Globus pallidus (tissue), 1 donor: ENCODE measurements at regions not wholly inside any gene's neighbourhood (a gene's known extent, or its start where the extent isn't known, plus 50 kb on each side); places are given as distances from the start of the nearest gene placed in this dataset.
A peak's percentile ranks its signal among the peaks of the same experiment; 100 is the strongest.

Experiments
- DNase-seq: peaks from one replicate; pipeline ENCODE4 v3.0.0-alpha.2; 2015; ENCODE audit warnings: low spot score

DNA sequence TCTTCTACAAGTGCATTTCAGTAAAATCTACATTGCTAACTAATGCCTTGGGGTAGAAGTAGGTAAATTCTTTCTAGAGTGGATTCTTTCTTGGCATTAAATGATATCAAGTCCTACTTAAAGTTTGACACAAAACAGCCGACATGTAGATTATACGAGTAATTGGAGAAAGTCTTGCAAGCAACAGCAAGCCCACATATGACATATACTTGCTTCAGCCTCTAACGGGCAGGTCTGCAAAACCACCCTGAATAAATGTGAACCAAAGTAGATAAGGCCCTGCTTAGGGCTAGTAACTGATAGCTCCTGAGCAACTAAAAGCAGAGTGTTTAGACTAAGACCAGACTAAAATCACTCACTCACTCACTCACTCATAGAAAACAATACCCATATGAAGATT lies 203.2 kb downstream of the LTN1 start:
- DNase-seq, result no peak

DNA sequence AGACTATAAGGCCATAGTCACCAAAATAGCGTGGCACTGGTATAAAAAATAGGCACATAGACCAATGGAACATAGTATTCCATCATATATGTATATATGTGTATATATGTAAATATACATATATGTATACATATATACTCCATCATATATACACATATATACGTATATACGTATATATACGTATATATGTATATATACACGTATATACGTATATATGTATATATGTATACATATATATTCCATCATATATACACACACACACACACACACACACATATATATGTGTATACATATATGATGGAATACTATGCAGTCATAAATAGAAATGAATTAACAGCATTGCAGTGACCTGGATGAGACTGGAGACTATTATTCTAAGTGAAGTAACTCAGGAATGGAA lies 204.6 kb downstream of the LTN1 start:
- DNase-seq, result no peak

DNA sequence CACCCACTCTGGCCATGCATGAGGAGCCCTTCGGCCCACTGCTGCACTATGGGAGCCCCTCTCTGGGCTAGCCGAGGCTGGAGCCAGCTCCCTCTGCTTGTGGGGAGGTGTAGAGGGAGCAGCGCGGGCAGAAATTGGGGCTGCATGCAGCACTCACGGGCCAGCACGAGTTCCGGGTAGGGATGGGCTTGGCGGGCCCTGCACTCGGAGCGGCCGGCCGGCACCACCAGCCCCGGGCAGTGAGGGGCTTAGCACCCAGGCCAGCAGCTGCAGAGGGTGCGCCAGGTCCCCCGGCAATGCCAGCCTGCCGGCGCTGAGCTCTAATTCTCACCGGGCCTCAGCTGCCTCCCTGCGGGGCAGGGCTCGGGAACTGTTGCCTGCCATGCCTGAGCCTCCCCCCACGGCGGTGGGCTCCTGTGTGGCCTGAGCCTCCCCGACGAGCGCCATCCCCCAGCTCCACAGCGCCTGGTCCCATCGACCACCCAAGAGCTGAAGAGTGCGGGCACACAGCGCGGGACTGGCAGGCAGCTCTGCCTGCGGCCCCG lies 209.0 kb downstream of the LTN1 start:
- no peak for DNase-seq

DNA sequence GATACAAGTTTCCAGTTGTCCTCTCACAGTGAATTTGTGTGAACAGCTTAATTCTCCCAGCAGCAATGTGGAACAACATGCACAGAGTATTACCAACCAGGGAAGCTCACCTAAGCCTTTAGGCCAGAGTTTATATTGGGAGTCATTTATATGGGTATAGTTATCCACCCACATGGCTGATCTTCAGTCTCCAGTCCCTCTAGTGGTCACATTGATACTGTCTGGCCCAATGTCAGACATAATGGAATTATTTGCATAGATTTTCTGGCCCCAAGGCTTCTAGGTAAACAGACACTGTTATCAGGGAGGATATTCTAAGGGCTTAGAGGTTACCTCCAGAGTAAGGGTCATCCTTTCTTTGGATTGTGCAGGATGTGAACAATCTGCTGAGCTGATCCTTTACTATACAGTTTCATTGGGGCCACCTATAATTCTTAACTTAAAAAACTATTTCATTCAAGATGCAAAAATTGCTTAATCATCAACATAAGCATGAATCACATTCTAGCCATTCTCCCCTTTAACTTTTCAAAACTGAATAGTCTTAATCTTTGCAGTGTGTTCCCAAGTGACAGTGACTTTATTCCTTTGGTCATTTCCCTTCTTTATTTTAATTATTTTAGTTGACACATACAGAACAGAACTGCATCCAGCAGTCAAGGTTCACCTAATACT lies 210.9 kb downstream of the LTN1 start:
- DNase-seq, result no peak

DNA sequence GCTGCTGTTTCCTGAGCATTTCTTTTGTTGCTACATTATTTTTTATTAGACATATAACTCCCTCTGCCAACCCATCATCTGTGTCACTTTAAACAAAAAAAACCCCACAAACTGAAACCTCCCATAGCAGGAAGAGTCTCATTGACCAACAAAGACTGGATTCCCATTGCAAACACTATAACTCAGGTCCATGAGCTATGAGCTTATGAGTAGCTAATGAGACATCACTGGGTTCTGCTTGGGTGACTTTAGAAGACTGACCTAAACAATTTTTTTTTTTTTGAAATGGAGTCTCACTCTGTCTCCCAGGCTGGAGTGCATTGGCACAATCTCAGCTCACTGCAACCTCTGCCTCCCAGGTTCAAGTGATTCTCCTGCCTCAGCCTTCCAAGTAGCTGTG lies 212.8 kb downstream of the LTN1 start:
- DNase-seq, result no peak

DNA sequence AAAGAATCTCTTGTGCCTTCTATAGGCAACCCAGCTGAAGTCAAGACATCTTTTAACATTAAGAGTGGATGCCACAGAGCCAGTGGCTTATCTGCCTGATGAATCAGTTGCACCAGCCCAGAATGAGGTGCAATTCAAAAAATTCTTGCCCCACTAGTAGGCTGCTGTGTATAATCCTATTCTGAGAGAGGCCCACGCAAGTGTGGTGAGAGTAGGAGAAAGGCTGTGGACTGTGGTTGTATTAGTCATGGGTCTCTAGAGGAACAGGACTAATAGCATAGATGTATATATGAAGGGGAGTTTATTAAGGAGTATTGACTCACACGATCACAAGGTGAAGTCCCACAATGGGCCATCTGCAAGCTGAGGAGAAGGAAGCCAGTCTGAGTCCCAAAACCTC lies 216.4 kb downstream of the LTN1 start:
- no peak for DNase-seq

DNA sequence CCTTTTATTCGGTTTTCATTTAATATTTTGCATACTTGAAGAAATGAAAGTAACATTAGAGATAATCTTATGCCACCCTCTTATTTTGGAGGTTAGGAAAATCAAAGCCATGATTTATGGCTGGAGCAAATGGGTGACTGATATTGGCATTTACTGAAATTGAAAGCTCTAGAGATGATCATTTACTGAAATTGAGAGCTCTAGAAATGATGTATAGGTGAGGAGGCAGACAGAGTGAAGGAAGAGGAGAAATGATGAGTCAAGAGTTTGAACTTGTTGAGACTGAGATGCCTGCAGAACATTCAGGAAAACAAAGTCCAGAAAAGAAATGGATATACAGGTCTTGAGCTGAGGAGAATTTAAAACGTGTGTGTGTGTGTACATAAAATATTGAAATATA lies 217.6 kb downstream of the LTN1 start:
- DNase-seq, result no peak

DNA sequence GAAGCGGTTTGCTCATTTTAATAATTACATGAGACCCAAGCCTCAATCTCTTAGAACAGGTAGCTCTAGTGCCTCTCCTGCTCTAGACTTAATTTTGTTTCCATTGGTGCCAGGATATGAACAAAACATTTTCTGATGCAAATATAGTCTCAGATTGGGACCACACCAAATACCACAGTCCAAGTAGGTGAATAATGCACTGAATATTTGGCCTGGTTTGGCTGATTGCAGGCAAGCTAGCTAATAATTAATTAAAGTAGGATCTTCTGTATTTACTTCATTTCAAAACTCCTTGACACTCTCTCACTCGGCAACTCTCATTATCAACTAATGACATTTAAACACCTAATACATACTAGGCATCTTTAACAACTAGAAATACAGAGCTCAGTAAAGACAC lies 219.6 kb downstream of the LTN1 start:
- no peak for DNase-seq

DNA sequence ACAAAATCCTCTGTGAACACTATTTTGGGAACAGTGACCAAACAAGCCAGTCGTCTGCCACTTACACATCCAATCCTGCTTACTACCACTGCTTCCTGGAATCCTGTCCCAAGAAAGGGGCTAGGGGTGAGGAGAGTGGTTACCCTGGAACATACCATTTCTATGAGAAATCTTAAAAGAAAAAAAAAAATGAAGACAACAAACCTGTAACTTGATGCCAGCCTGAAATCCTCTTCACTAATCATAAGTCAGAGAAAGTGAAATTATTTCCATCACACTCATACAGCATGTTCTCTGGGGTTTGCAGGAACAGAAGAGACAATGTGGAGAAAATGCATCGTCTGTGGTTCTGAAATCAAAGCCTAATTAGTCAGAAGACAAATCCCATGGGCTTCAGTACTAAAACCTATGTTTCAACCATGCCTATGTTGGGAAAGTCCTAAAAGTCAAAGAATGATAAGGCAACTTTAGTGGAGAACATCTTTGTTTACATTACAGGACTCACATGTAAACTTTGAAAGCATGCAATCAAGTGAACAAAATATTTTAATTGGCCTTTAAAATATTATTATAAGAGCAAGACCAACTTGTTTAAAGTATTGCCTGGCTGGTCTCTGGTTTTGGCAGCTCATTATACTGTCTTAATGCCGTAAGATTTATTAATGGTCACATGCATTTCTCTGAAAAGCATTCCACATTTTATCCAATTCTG lies 220.7 kb downstream of the LTN1 start:
- DNase-seq, result no peak

DNA sequence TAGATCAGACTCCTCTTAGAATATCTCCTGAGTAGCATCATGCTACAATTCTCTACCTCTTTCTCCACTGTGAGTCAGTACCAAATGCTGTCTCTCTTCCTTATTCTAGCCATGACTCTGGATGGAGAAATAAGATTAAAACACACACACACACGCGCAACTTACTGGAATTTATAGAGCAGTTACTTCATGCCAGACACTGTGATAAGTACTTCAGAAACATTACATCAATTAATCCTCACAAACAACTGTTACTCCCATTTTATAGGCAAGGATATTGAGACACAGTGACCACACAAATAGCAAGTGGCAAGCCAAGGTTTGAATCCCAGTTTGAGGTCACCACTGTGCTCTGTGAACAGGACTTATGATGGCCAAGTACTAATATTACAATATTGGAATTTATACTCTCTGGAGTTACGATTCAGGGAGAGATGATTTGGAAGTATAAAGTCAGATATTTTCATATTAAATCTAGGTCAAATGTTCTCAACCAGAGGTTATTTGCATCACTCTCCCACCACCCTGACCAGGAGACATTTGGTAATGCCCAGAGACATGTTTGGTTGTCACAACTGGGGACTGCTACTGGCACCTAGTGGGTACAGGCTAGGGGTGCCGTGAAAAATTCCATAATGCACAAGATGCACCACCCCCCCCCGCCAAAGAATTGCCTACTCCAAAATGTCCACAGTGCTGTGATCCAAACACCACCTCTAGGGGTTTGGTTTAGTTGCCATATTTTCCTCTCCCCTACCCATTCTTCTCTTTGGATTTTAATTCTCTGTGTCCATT lies 221.6 kb downstream of the LTN1 start:
- DNase-seq, result no peak

DNA sequence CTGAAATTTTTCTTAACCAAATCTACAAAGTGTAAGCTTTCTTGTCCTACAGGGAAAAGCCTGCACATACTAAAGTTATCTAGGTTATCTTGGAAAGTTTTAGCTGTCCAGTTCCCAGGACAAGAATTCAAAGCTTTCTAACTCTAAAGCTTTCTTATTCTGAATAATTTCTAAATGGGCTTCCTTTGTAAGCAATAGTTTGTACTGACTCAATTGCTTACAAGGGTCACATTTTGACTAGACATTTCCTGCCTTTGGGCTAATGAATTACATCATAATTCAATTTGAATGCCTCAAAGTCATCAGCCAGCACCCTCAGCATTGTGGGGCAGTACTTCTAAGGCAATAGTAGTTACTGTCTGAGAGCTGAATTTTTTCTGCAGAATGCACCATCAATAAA lies 223.0 kb downstream of the LTN1 start:
- DNase-seq, result no peak

DNA sequence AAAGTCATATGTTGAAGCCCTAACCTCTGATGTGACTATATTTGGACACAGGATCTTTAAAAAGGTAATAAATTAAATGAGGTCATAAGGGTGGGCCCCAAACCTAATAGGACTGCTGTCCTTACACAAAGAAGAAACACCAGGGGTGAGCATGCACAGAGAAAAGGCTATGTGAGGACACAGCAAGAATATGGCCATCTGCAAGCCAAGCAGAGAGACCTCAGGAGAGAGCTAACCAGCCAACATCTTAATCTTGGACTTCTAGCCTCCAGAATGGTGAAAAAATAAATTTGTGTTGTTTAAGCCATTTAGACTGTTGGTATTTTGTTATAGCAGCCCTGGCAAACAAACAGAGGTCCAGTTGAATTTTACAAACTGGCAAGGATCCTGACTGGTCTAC lies 223.9 kb downstream of the LTN1 start:
- no peak for DNase-seq

DNA sequence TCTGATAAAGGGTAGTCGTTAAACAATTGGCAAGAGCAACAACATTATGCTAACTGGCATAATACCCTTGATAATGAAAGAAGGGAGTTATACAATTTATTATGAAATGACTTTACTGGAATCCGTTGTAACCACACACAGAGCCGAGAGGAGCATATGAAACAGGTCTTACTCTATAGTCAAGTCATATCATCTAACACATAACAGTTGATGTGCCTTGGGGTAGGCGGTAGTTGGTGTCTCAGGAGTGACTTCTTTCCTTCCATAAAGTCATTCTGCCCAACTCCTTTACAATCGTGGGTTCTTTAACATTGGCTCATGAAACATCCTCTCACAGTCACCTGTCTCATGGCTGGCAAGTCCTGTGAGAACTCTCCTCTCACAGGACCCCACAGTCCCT lies 225.2 kb downstream of the LTN1 start:
- no peak for DNase-seq

DNA sequence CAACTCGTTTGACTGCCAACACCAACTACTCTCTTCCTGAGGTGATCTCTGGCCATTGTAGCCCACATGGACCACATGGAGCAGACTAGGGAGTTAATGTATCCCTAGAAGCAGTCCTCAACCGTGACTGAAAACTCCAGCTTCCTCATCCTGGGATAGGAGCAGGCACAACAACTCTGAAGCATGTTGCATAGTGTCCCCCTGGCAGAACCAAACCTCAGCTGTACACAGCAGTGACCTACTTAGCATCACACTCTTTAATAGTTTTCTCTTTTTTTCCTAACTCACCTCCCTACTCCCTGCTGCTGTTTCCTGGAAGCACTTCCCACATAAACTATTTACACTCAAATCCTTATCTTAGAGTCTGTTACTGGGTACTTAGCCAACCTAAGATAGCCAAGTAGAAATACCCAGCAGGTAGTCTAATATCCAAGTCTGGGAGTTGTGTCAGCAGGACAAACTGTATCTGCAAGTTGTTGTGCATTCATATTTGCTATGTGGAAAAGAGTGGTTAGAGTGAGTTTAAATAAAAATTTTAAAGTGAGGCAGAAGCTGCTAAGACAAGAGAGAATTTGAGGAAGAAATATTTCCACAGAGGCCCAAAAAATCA lies 228.8 kb downstream of the LTN1 start:
- DNase-seq, result no peak

DNA sequence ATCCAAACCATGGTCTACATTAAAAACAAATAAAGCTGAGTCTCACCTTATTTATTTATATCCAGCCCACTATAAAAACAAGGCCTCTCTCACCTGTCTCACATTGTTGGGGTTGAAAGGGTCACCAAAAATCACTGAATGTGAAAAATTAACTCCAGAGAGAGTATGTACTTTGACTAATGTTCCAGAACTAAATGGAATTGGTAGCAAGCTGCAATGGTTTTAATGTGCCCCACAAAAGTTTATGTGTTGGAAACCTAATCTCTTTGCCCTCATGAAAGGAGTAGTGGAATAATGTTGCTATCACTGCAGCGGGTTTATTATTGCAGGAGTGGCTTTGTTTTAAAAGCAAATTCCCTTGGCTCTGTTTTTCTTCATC lies 230.3 kb downstream of the LTN1 start:
- DNase-seq, result no peak

DNA sequence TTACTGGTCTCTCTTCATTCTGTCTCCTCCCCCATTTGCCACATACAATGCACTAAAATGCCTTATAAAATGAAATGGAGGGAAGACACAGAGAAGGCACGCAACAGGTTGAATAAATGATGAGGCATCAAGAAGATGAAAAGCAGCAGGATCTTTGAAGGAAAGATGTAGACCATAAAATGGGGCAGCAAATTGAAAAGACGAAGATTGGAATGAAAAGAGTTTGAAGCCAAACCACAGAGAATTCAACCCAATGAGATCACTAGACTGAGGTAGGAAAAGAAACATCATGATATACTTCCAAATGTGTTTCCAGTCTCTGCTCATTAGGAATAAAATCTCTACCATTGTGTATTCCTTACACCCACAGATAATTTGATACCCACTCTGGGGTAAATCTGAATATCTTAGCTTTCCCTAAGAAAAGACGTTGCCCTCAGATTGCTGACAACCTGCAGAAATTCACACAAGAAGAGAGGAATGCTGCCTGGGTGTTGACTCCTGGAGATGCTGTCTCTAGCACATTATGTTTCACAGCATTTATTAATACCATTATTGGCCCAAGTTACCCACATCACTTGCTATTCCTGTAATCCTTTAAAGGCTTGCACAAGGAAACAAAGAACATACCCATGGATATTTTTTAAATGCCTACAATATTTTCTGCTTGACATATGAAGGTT lies 230.9 kb downstream of the LTN1 start:
- DNase-seq, result no peak

DNA sequence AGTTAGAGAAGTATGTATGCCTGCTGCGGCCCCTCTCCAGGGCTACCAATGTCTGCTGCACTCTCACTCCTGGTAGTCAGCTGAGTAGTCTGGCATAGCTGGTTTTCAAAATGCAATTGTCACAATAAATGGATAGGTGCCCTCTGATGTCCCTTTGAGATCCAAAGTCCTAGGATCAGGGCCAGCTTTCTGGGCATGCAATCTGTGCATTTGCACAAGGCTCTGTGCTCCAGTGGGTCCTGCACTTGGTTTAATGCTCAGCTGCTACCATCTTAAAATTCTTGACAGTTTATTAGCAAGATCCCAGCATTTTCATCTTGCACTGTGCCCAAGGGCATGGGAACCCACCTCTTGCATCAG lies 233.8 kb downstream of the LTN1 start:
- DNase-seq, result no peak

DNA sequence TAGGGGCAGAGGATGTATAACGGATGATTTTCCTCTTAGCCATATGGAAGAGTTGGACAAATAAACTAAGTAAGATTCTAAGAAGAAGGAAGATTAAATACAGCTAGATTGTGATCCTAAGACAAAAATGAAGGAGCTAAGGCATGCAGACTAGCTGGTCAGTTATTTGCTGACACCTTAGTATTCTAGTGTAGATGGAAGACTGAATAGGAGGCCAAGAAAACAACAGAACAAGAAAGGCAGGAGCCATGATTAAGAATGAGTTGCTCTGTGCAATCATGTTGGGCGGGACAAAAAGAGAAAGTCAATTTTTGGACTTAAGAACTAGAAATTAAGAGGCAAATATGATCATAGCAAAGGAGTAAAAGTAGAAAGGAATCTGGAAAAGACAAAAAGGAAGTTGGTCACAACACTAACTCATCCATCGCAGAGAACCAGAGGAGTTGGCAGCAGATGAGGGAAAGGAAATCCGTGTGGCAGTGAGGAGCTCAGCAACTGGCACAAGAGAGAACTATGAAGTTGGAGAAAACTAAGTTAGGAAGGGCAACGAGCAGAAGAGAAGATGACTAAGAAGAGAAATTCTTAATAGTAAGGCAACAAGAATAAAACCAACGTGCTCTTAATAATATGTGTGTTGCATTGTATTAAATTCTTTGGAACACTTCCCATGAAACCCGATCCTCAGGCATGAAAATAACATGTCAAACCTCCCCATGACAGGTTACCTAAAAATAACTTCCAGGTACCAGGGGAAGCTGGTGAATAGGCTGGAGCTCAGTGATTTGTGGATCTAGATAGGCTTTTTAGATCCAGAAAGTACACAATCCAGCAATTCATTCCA lies 234.4 kb downstream of the LTN1 start:
- DNase-seq, result no peak

DNA sequence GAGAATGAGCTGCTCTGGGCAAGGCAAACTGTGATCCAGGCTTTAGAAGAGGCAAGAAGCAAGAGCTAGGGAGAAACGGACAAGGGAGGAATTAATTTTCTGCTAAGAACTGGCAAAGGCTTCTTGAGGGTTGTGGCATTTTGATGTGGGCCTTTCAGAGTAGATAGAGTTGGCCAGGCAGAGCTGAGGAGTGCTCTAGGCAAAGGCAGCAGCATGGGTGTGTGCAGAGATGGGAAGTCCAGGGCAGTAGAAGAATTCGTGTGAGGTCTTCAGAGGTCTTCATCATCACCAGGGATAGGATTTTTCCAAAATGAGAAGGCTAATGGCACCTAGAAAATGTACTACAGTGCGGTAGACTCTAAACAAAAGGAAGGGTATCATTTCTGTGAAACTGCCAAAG lies 237.8 kb downstream of the LTN1 start:
- no peak for DNase-seq

DNA sequence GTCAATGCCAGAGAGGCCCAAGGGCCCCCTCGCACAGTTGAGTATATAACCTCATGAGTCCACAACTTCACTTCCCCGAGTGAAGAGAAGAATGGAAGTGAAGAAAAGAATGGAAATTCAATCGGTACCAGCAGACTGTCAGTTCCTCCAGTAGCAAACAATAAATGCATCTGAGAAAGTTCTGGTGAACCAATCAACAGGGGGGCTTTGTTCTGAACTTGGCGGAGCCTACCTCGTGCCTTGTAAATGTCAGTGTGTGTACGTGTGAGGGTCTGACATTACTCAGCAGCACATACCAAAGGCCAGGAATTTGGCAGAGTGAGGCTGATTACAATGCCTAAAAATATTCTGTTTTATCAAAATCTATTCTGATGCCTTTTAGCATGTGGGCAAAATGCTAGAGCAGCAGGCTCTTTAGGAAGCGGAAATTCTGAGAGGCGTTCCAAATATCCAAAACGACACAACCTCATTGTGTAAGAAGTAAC lies 238.5 kb downstream of the LTN1 start:
- DNase-seq, result peak; percentile 51

DNA sequence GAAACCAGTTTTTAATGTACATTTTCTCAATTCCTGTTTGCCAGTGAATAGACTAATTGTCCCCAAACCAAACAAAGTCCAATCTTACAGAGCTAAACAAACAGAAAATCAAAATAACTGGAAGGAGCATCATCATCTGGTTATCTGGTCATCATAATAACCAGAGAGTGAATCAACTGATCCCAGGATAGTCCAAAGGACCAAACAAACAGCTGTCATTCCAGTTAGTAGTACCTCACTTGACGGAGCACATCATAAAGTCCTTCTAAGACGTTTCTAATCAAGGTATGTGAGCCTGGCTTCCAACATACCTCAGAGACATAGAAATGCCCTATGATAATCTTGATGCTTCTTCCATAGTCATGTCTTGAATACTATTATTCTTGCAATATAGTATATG lies 240.5 kb downstream of the LTN1 start:
- DNase-seq, result no peak
